NB4 (cell line): ENCODE measurements at regions not wholly inside any gene's neighbourhood (a gene's known extent, or its start where the extent isn't known, plus 50 kb on each side); places are given as distances from the start of the nearest gene placed in this dataset.

Source experiments
- DNase-seq: peaks from one replicate; pipeline ENCODE4 v3.0.0; 2010; ENCODE audit warnings: low read depth
- H3K4me3 ChIP-seq: one replicate; pipeline ENCODE4 v1.5.1; 2011; ENCODE audit warnings: mild to moderate bottlenecking, low read depth, low read length, moderate library complexity
- CTCF ChIP-seq: IDR thresholded peaks from one replicate; pipeline ENCODE4 v1.5.1; 2012; ENCODE audit warnings: low read depth, low read length
- MAX ChIP-seq: IDR thresholded peaks from 2 replicates; pipeline ENCODE4 v1.6.1; 2011; ENCODE audit warnings: low read depth, low read length
- MYC ChIP-seq: IDR thresholded peaks from 2 replicates; pipeline ENCODE4 v1.6.1; 2011; ENCODE audit warnings: low read depth, low read length
- POLR2A ChIP-seq: IDR thresholded peaks from 2 replicates; pipeline ENCODE4 v1.6.1; 2011; ENCODE audit warnings: mild to moderate bottlenecking; ENCODE audit not compliant: insufficient read length; ENCODE audit errors: extremely low read depth

GRCh38 chr10:44771233-44771995 lies 139.7 kb upstream of the TMEM72 start:
- no peak for DNase-seq
- no peak overlapping the region for H3K4me3 ChIP-seq
- TF ChIP-seq MYC: no peak
- no peak for TF ChIP-seq CTCF
- TF ChIP-seq POLR2A: no peak
- TF ChIP-seq MAX: no peak

- no peak overlapping the region for H3K4me3 ChIP-seq
- no peak for TF ChIP-seq MYC
- no peak for TF ChIP-seq CTCF
- TF ChIP-seq MAX: no peak
- TF ChIP-seq POLR2A: no peak
- no peak for DNase-seq
Observed at GRCh38 chr10:44773565-44773964, 137.6 kb upstream of the TMEM72 start.

- no peak overlapping the region for H3K4me3 ChIP-seq
- no peak for DNase-seq
- no peak for TF ChIP-seq CTCF
- TF ChIP-seq POLR2A: no peak
- TF ChIP-seq MYC: no peak
- no peak for TF ChIP-seq MAX
Observed at GRCh38 chr10:44774676-44775401, 136.3 kb upstream of the TMEM72 start.

- TF ChIP-seq MAX (no peak), MYC (no peak), POLR2A (no peak), CTCF (no peak)
- DNase-seq: no peak
- no peak overlapping the region for H3K4me3 ChIP-seq
Observed at GRCh38 chr10:44775402-44775741, 135.8 kb upstream of the TMEM72 start.

GRCh38 chr10:44776181-44776580 lies 135.0 kb upstream of the TMEM72 start:
- TF ChIP-seq CTCF: no peak
- no peak for TF ChIP-seq MAX
- no peak for TF ChIP-seq MYC
- DNase-seq: no peak

GRCh38 chr10:44779511-44779910 lies 131.6 kb upstream of the TMEM72 start:
- no peak overlapping the region for H3K4me3 ChIP-seq
- DNase-seq: no peak
- TF ChIP-seq POLR2A (no peak), MAX (no peak), MYC (no peak), CTCF (no peak)

More at GRCh38 chr10:44776181-44776580, 135.0 kb upstream of the TMEM72 start:
- no peak overlapping the region for H3K4me3 ChIP-seq
